ENCODE measurements at regions not wholly inside any gene's neighbourhood (a gene's known extent, or its start where the extent isn't known, plus 50 kb on each side); places are given as distances from the start of the nearest gene placed in this dataset.
A peak's percentile ranks its signal among the peaks of the same experiment; 100 is the strongest.
"Not testable (repeated sequence)": the region's sequence is repeated elsewhere in the genome, so short reads cannot be mapped to it uniquely, and the experiment has no call there.

GRCh38 chr5:58012102-58012501 is 447.8 kb downstream of the PLK2 start:
- DNase-seq: no peak

- peak; percentile 7 for DNase-seq
Observed at GRCh38 chr5:58011301-58011700, 448.6 kb downstream of the PLK2 start.

- no peak for DNase-seq
Observed at GRCh38 chr5:58009754-58010153, 450.1 kb downstream of the PLK2 start.

- DNase-seq: no peak
Observed at GRCh38 chr5:58002323-58002722, 457.6 kb downstream of the PLK2 start.

GRCh38 chr5:57993866-57994265 is 466.0 kb downstream of the PLK2 start:
- DNase-seq: no peak

GRCh38 chr5:57989378-57989777 is 470.5 kb downstream of the PLK2 start:
- DNase-seq: no peak

- no peak for DNase-seq
Observed at GRCh38 chr5:57988813-57989212, 471.1 kb downstream of the PLK2 start.

- no peak for DNase-seq
Observed at GRCh38 chr5:57987552-57987951, 472.3 kb downstream of the PLK2 start.

- peak; percentile 26 for DNase-seq
Observed at GRCh38 chr5:57986761-57987341, 473.0 kb downstream of the PLK2 start.

- DNase-seq: no peak
Observed at GRCh38 chr5:57983426-57983825, 476.5 kb downstream of the PLK2 start.

GRCh38 chr5:57979671-57980070 is 480.2 kb downstream of the PLK2 start:
- DNase-seq: no peak

GRCh38 chr5:57976506-57976905 is 483.4 kb downstream of the PLK2 start:
- no peak for DNase-seq

- DNase-seq: not testable (repeated sequence)
Observed at GRCh38 chr5:57972099-57972498, 487.8 kb downstream of the PLK2 start.

GRCh38 chr5:57960569-57960968 is 478.0 kb upstream of the ACTBL2 start:
- DNase-seq: no peak

GRCh38 chr5:57956636-57957035 is 474.0 kb upstream of the ACTBL2 start:
- no peak for DNase-seq

- DNase-seq: no peak
Observed at GRCh38 chr5:57955511-57955910, 472.9 kb upstream of the ACTBL2 start.

GRCh38 chr5:57953792-57954191 is 471.2 kb upstream of the ACTBL2 start:
- no peak for DNase-seq

GRCh38 chr5:57950616-57951228 is 468.1 kb upstream of the ACTBL2 start:
- DNase-seq: no peak

- DNase-seq: no peak
Observed at GRCh38 chr5:57948091-57948490, 465.5 kb upstream of the ACTBL2 start.

GRCh38 chr5:57947181-57947580 is 464.6 kb upstream of the ACTBL2 start:
- DNase-seq: no peak

GRCh38 chr5:57940879-57941278 is 458.3 kb upstream of the ACTBL2 start:
- DNase-seq: no peak

- DNase-seq: peak; percentile 24
Observed at GRCh38 chr5:57940236-57940635, 457.6 kb upstream of the ACTBL2 start.

- DNase-seq: peak; percentile 24
Observed at GRCh38 chr5:57939771-57940170, 457.2 kb upstream of the ACTBL2 start.

- no peak for DNase-seq
Observed at GRCh38 chr5:57939335-57939734, 456.7 kb upstream of the ACTBL2 start.

GRCh38 chr5:57938174-57938557 is 455.6 kb upstream of the ACTBL2 start:
- no peak for DNase-seq
